ENCODE measurements at regions not wholly inside any gene's neighbourhood (a gene's known extent, or its start where the extent isn't known, plus 50 kb on each side); places are given as distances from the start of the nearest gene placed in this dataset.

- Mint-ChIP-seq H3K4me3 (peak overlapping the region in 1 of 2 donors; percentile 49), H3K27me3 (ENCODE audit: low read depth in 3 of 3) (peaks cover 18 to 34% (median 26%) of the 10 kb centered on the region in 3 donors), H3K36me3 (no peaks in the 10 kb centered on the region), H3K4me1 (no peaks in the 10 kb centered on the region), H3K27ac (no peak overlapping the region), H3K9me3 (peaks cover 0 to 5% (median 0%) of the 10 kb centered on the region in 7 donors)
- Histone ChIP-seq H3K4me2 (replicated peaks; ENCODE audit: extremely low read depth, low read length, poor library complexity, severe bottlenecking) (no peak overlapping the region), H3K9ac (ENCODE audit: insufficient read depth, low read length, poor library complexity, severe bottlenecking) (no peak overlapping the region), H4K20me1 (ENCODE audit: insufficient read depth, low read length) (no peaks in the 10 kb centered on the region), H3K4me3 (replicated peaks in 1 of 3; ENCODE audit: low read depth in 2 of 3, low read length in 3 of 3) (no peak overlapping the region), H3K79me2 (ENCODE audit: insufficient read depth, low read length) (no peaks in the 10 kb centered on the region), H3K27ac (ENCODE audit: low read depth in 1 of 2, low read length in 2 of 2) (no peak overlapping the region), H3K4me1 (ENCODE audit: control insufficient read depth in 1 of 2, insufficient read depth in 2 of 2, low read length in 2 of 2) (no peaks in the 10 kb centered on the region), H3K27me3 (ENCODE audit: control insufficient read depth in 2 of 2, insufficient read depth in 2 of 2, low read length in 2 of 2) (peaks cover 2 to 23% of the 10 kb centered on the region in 2 donors), H2AFZ (ENCODE audit: insufficient read depth, low read depth, low read length, poor library complexity, severe bottlenecking) (no peak overlapping the region), H3K9me3 (replicated peaks in 1 of 2; ENCODE audit: control insufficient read depth in 1 of 2, insufficient read depth in 1 of 2, low read length in 2 of 2) (no peaks in the 10 kb centered on the region), H3K36me3 (replicated peaks in 1 of 2; ENCODE audit: control insufficient read depth in 1 of 2, insufficient read depth in 2 of 2, low read length in 2 of 2) (no peaks in the 10 kb centered on the region)
- no peak for DNase-seq
- TF ChIP-seq CTCF (IDR thresholded peaks at IDR 0.05), result no peak
- intact Hi-C loops (cut with micrococcal nuclease), result no loop called here
- 83% methylated on average over 1 of the region's 2 CpGs for whole genome bisulfite sequencing (ENCODE audit: insufficient coverage)
These were observed 183.0 kb downstream of the TSHZ3 start for GRCh38 chr19:31166206-31166605.

GRCh38 chr19:31164791-31165251 lies 184.4 kb downstream of the TSHZ3 start:
- Histone ChIP-seq H3K4me2 (replicated peaks; ENCODE audit: extremely low read depth, low read length, poor library complexity, severe bottlenecking) (no peak overlapping the region), H4K20me1 (ENCODE audit: insufficient read depth, low read length) (no peaks in the 10 kb centered on the region), H3K27ac (ENCODE audit: low read depth in 1 of 2, low read length in 2 of 2) (no peak overlapping the region), H3K36me3 (replicated peaks in 1 of 2; ENCODE audit: control insufficient read depth in 1 of 2, insufficient read depth in 2 of 2, low read length in 2 of 2) (no peaks in the 10 kb centered on the region), H3K27me3 (ENCODE audit: control insufficient read depth in 2 of 2, insufficient read depth in 2 of 2, low read length in 2 of 2) (peaks cover 2 to 23% of the 10 kb centered on the region in 2 donors), H3K4me1 (ENCODE audit: control insufficient read depth in 1 of 2, insufficient read depth in 2 of 2, low read length in 2 of 2) (no peaks in the 10 kb centered on the region), H3K9me3 (replicated peaks in 1 of 2; ENCODE audit: control insufficient read depth in 1 of 2, insufficient read depth in 1 of 2, low read length in 2 of 2) (no peaks in the 10 kb centered on the region), H2AFZ (ENCODE audit: insufficient read depth, low read depth, low read length, poor library complexity, severe bottlenecking) (no peak overlapping the region), H3K4me3 (replicated peaks in 1 of 3; ENCODE audit: low read depth in 2 of 3, low read length in 3 of 3) (no peak overlapping the region), H3K79me2 (ENCODE audit: insufficient read depth, low read length) (no peaks in the 10 kb centered on the region), H3K9ac (ENCODE audit: insufficient read depth, low read length, poor library complexity, severe bottlenecking) (no peak overlapping the region)
- no peak for DNase-seq
- 7% methylated on average over 14 of the region's 20 CpGs for WGBS (ENCODE audit: insufficient coverage)
- Mint-ChIP-seq H3K36me3 (no peaks in the 10 kb centered on the region), H3K9me3 (peaks cover 0 to 5% (median 0%) of the 10 kb centered on the region in 7 donors), H3K27me3 (ENCODE audit: low read depth in 3 of 3) (peaks cover 17 to 30% (median 26%) of the 10 kb centered on the region in 3 donors), H3K27ac (no peak overlapping the region), H3K4me1 (no peaks in the 10 kb centered on the region), H3K4me3 (peak overlapping the region in 1 of 2 donors; percentile 19)
- TF ChIP-seq CTCF (IDR thresholded peaks at IDR 0.05), result no peak
- intact Hi-C loops (cut with micrococcal nuclease), result no loop called here
